ENCODE measurements at regions not wholly inside any gene's neighbourhood (a gene's known extent, or its start where the extent isn't known, plus 50 kb on each side); places are given as distances from the start of the nearest gene placed in this dataset.

DNA sequence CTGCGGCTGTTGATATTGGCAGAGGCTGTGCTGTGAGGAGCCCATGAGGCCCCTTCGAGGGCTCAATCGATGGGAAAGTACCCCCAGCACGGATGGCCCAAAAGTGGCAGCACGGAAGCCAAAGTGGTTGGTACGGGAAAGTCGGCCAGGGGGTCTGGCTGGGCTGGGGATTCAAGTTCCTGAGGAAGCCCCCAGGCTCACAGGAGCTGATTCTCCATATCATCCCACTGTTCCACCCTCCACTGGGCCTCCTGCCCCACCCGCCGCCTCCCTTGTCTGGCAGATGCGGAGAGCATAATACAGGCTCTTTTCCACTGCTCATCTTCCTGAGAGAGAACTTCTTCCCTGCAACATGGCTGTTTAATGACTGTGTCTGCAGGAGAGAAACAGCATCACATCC, 217.8 kb upstream of the CST7 start:
- no peak for DNase-seq (ENCODE audit: low spot score in 2 of 2, unreplicated experiment in 2 of 2)
- H3K4me1 Mint-ChIP-seq, result peaks cover 15% of the 10 kb centered on the region
- no peak overlapping the region for H3K4me3 Mint-ChIP-seq
- H3K27me3 Mint-ChIP-seq (ENCODE audit: low read depth), result no peaks in the 10 kb centered on the region
- H3K9me3 Mint-ChIP-seq, result no peaks in the 10 kb centered on the region
- no peaks in the 10 kb centered on the region for H3K36me3 Mint-ChIP-seq
- H3K27ac Mint-ChIP-seq, result no peak overlapping the region
- TF ChIP-seq, protein P1, sequence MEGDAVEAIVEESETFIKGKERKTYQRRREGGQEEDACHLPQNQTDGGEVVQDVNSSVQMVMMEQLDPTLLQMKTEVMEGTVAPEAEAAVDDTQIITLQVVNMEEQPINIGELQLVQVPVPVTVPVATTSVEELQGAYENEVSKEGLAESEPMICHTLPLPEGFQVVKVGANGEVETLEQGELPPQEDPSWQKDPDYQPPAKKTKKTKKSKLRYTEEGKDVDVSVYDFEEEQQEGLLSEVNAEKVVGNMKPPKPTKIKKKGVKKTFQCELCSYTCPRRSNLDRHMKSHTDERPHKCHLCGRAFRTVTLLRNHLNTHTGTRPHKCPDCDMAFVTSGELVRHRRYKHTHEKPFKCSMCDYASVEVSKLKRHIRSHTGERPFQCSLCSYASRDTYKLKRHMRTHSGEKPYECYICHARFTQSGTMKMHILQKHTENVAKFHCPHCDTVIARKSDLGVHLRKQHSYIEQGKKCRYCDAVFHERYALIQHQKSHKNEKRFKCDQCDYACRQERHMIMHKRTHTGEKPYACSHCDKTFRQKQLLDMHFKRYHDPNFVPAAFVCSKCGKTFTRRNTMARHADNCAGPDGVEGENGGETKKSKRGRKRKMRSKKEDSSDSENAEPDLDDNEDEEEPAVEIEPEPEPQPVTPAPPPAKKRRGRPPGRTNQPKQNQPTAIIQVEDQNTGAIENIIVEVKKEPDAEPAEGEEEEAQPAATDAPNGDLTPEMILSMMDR (IDR thresholded peaks at IDR 0.05; ENCODE audit: unreplicated experiment), result no peak

DNA sequence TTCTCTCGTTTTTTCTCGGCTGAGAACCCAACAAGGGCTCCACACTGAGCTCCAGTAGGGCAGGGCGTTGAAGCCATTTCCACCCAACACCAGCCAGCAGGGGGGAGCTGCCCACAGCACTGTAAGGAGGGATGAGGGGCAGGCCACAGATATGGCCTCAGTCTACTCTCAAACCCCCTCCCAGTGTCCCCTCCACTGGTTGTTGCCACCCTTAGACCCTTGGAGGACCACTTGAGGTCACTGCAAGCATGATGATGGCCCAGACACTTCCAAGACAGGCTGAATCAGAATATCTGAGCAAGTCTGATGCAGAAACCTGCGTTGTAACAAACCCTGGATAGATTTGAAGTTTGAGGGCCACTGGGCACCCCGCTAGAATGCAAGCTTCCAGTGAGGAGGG, 217.0 kb upstream of the CST7 start:
- Mint-ChIP-seq H3K4me3 (no peak overlapping the region), H3K4me1 (peaks cover 20% of the 10 kb centered on the region), H3K27me3 (ENCODE audit: low read depth) (no peaks in the 10 kb centered on the region), H3K9me3 (no peaks in the 10 kb centered on the region), H3K36me3 (no peaks in the 10 kb centered on the region), H3K27ac (no peak overlapping the region)
- TF ChIP-seq, protein P1 (IDR thresholded peaks at IDR 0.05; ENCODE audit: unreplicated experiment), result no peak
- no peak for DNase-seq (ENCODE audit: low spot score in 2 of 2, unreplicated experiment in 2 of 2)

DNA sequence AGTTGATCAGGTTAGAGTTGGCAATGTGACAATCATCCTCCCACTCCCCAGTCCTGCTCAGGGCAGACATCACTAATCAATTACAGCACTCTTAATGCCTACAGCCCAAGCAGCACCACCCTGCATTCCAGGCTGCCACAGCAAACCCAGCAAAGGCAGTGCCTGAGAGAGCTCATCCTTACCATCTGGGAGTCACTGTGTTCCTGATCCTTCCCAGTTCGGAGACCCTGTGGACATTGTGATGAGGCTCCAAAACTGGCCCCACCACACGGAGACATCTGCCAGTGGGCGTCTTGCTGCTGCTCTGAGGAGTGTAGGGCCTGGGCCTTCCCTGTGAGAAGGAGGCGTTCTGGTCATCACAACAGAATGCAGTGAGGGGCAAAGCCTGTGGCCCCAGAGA, 216.5 kb upstream of the CST7 start:
- DNase-seq (ENCODE audit: low spot score in 2 of 2, unreplicated experiment in 2 of 2), result no peak
- Mint-ChIP-seq H3K4me1 (peaks cover 20% of the 10 kb centered on the region), H3K9me3 (no peaks in the 10 kb centered on the region), H3K36me3 (no peaks in the 10 kb centered on the region), H3K4me3 (no peak overlapping the region), H3K27ac (no peak overlapping the region), H3K27me3 (ENCODE audit: low read depth) (no peaks in the 10 kb centered on the region)
- TF ChIP-seq, protein P1 (IDR thresholded peaks at IDR 0.05; ENCODE audit: unreplicated experiment), result no peak

DNA sequence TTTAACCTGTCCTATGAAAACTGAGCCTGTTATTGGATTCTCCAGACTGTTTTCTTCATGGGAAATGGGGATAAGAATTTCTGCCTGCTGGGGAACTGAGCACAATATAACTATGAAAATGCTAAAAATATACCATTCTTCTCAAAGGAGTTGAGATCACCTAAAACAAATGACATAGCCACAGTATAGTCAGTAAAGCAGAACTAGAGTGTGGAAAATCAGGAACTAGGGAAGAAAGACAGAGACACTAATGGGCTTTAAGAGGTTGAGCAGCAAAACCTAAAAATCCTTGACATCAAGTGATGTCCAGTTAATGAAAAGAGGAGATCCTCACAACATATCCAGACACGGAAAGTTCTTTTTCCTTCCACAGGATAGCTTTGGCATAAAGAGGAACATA, 215.7 kb upstream of the CST7 start:
- no peaks in the 10 kb centered on the region for H3K36me3 Mint-ChIP-seq
- no peak for DNase-seq (ENCODE audit: low spot score in 2 of 2, unreplicated experiment in 2 of 2)
- H3K4me1 Mint-ChIP-seq, result peaks cover 20% of the 10 kb centered on the region
- H3K27me3 Mint-ChIP-seq (ENCODE audit: low read depth), result no peaks in the 10 kb centered on the region
- TF ChIP-seq, protein P1 (IDR thresholded peaks at IDR 0.05; ENCODE audit: unreplicated experiment), result no peak
- H3K4me3 Mint-ChIP-seq, result no peak overlapping the region
- H3K27ac Mint-ChIP-seq, result no peak overlapping the region
- H3K9me3 Mint-ChIP-seq, result no peaks in the 10 kb centered on the region

DNA sequence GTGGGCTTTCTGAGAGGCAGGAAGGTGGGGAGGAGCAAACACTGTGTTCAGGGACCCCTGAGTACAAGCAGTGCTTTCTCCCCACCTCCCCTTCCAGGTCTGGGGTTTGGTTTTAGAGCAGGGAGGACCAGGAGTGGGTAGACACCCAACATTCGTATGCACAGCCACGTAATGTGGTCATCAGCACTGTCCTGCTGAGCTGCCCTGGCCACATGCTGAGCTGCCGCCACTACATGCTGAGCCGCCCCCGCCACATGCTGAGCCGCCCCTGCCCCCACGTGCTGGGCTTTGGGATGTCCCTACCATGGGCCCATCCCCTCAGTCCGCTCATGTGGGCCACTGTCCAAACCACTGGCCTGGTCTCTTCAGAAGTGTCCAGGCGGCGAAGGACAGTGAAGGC, 214.9 kb upstream of the CST7 start:
- no peak overlapping the region for H3K4me3 Mint-ChIP-seq
- H3K9me3 Mint-ChIP-seq, result no peaks in the 10 kb centered on the region
- no peak for DNase-seq (ENCODE audit: low spot score in 2 of 2, unreplicated experiment in 2 of 2)
- peaks cover 20% of the 10 kb centered on the region for H3K4me1 Mint-ChIP-seq
- no peak overlapping the region for H3K27ac Mint-ChIP-seq
- H3K27me3 Mint-ChIP-seq (ENCODE audit: low read depth), result no peaks in the 10 kb centered on the region
- no peaks in the 10 kb centered on the region for H3K36me3 Mint-ChIP-seq
- TF ChIP-seq, protein P1 (IDR thresholded peaks at IDR 0.05; ENCODE audit: unreplicated experiment), result no peak

GRCh38 chr20:24735263-24735662, 213.8 kb upstream of the CST7 start:
- H3K4me1 Mint-ChIP-seq, result peaks cover 20% of the 10 kb centered on the region
- no peaks in the 10 kb centered on the region for H3K36me3 Mint-ChIP-seq
- no peaks in the 10 kb centered on the region for H3K27me3 Mint-ChIP-seq (ENCODE audit: low read depth)
- TF ChIP-seq, protein P1 (IDR thresholded peaks at IDR 0.05; ENCODE audit: unreplicated experiment), result no peak
- no peak for DNase-seq (ENCODE audit: low spot score in 2 of 2, unreplicated experiment in 2 of 2)
- peak overlapping the region; percentile 54 for H3K27ac Mint-ChIP-seq
- H3K9me3 Mint-ChIP-seq, result no peaks in the 10 kb centered on the region
- H3K4me3 Mint-ChIP-seq, result no peak overlapping the region

Data from mesothelial cell of epicardium (in vitro differentiated cells).